ENCODE measurements at regions not wholly inside any gene's neighbourhood (a gene's known extent, or its start where the extent isn't known, plus 50 kb on each side); places are given as distances from the start of the nearest gene placed in this dataset.
"Not testable (repeated sequence)": the region's sequence is repeated elsewhere in the genome, so short reads cannot be mapped to it uniquely, and the experiment has no call there.

DNA sequence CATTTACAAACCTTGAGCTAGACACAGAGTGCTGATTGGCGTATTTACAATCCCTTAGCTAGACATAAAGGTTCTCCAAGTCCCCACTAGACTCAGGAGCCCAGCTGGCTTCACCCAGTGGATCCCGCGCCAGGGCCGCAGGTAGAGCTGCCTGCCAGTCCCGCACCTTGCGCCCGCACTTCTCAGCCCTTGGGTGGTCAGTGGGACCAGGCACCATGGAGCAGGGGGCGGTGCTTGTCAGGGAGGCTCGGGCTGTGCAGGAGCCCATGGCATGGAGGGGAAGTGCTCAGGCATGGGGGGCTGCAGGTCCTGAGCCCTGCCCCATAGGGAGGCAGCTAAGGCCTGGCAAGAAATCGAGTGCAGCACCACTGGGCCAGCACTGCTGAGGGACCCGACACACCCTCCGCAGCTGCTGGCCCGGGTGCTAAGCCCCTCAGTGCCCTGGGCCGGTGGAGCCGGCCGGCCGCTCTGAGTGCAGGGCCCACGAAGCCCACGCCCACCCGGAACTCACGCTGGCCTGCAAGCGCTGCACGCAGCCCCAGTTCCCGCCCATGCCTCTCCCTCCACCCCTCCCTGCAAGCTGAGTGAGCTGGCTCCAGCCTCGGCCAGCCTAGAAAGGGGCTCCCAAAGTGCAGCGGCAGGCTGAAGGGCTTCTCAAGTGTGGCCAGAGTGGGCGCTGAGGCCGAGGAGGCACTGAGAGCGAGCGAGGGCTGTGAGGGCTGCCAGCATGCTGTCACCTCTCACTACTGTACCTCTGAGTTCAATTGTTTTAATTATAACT lies 1213.9 kb downstream of the OTOL1 start:
- H3K27ac ChIP-seq (ENCODE audit: low read depth in 2 of 2, low read length in 2 of 2) = no peak overlapping the region
- H3K9ac ChIP-seq (ENCODE audit: low read depth in 1 of 2, low read length in 2 of 2) = no peak overlapping the region
- H3K36me3 ChIP-seq (ENCODE audit: control insufficient read depth in 2 of 2, insufficient read depth in 2 of 2, low read length in 2 of 2) = no peaks in the 10 kb centered on the region
- H3K4me1 ChIP-seq (ENCODE audit: control insufficient read depth in 2 of 2, insufficient read depth in 2 of 2, low read length in 2 of 2) = no peaks in the 10 kb centered on the region
- no peaks in the 10 kb centered on the region for H3K9me3 ChIP-seq (ENCODE audit: control insufficient read depth in 2 of 2, low read length in 2 of 2)
- no peaks in the 10 kb centered on the region for H3K27me3 ChIP-seq (ENCODE audit: control insufficient read depth in 2 of 2, insufficient read depth in 2 of 2, low read length in 2 of 2)
- H3K4me3 ChIP-seq (ENCODE audit: low read length in 2 of 2) = no peak overlapping the region

DNA sequence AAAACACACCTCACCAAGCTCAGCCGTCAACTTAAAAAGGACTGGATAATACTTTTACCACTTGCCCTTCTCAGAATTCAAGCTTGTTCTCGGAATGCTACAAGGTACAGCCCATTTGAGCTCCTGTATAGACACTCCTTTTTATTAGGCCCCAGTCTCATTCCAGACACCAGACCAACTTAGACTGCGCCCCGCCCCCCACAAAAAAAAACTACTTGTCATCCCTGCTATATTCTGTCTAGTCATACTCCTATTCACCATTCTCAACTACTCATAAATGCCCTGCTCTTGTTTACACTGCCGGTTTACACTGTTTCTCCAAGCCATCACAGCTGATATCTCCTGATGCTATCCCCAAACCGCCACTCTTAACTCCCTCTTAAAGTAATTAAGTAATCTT lies 1220.5 kb downstream of the OTOL1 start:
- not testable (repeated sequence) for H3K4me1 ChIP-seq (ENCODE audit: control insufficient read depth in 2 of 2, insufficient read depth in 2 of 2, low read length in 2 of 2); H3K9ac ChIP-seq (ENCODE audit: low read depth in 1 of 2, low read length in 2 of 2); H3K27me3 ChIP-seq (ENCODE audit: control insufficient read depth in 2 of 2, insufficient read depth in 2 of 2, low read length in 2 of 2); H3K4me3 ChIP-seq (ENCODE audit: low read length in 2 of 2); H3K36me3 ChIP-seq (ENCODE audit: control insufficient read depth in 2 of 2, insufficient read depth in 2 of 2, low read length in 2 of 2); H3K27ac ChIP-seq (ENCODE audit: low read depth in 2 of 2, low read length in 2 of 2); H3K9me3 ChIP-seq (ENCODE audit: control insufficient read depth in 2 of 2, low read length in 2 of 2)

DNA sequence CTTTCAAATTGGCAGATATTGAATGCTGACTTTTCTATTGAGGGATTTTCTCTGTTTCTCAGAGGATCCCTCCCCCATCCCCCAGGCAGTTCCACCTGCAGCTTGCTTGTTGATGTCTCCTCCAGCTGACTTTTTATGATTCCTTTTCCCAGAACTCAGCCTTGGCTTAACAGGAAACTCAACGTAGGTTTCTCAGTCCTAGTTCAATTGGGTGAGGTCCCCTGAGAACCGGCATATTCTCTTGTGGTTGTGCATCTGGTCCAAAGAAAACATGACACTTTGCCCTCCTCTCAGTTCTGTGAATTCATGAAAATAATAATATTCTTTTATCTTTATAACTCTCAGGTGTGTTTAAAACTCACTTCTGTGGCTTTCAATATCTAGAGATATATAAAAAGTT lies 1222.1 kb downstream of the OTOL1 start:
- Histone ChIP-seq H3K4me3 (ENCODE audit: low read length in 2 of 2) (no peak overlapping the region), H3K9me3 (ENCODE audit: control insufficient read depth in 2 of 2, low read length in 2 of 2) (no peaks in the 10 kb centered on the region), H3K9ac (ENCODE audit: low read depth in 1 of 2, low read length in 2 of 2) (no peak overlapping the region), H3K4me1 (ENCODE audit: control insufficient read depth in 2 of 2, insufficient read depth in 2 of 2, low read length in 2 of 2) (no peaks in the 10 kb centered on the region), H3K27ac (ENCODE audit: low read depth in 2 of 2, low read length in 2 of 2) (no peak overlapping the region), H3K27me3 (ENCODE audit: control insufficient read depth in 2 of 2, insufficient read depth in 2 of 2, low read length in 2 of 2) (no peaks in the 10 kb centered on the region), H3K36me3 (ENCODE audit: control insufficient read depth in 2 of 2, insufficient read depth in 2 of 2, low read length in 2 of 2) (no peaks in the 10 kb centered on the region)

DNA sequence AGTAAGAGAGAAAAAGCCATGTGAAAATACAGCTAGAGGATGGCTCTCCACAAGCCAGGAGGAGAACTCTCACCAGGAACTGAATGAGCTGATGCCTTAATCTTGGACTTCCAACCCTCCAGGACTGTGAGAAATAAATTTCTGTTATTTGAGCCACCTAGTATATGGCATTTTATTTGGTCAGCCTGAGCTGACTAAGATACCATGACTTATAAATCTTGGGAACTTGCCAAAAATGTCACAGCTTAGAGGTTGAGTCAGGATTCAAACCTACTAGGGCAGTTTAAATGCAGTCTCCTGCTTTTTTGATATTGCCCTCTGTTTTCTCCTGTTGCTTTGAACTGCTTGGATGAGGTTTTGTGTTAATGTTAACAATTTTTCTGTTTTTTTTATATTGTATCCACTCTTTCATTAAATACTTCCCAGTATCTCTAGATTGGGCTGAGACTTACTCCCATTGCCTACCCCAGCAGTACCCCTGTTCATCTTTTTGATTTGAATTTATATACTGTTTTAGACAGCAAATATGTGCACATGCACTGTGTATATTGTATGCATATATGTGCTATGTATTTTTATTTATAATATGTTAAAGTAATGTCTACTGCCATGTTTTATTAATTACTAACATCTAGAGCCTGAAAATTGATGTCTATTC lies 1223.2 kb downstream of the OTOL1 start:
- no peak overlapping the region for H3K4me3 ChIP-seq (ENCODE audit: low read length in 2 of 2)
- no peaks in the 10 kb centered on the region for H3K36me3 ChIP-seq (ENCODE audit: control insufficient read depth in 2 of 2, insufficient read depth in 2 of 2, low read length in 2 of 2)
- H3K4me1 ChIP-seq (ENCODE audit: control insufficient read depth in 2 of 2, insufficient read depth in 2 of 2, low read length in 2 of 2) = no peaks in the 10 kb centered on the region
- no peak overlapping the region for H3K27ac ChIP-seq (ENCODE audit: low read depth in 2 of 2, low read length in 2 of 2)
- H3K9ac ChIP-seq (ENCODE audit: low read depth in 1 of 2, low read length in 2 of 2) = no peak overlapping the region
- no peaks in the 10 kb centered on the region for H3K27me3 ChIP-seq (ENCODE audit: control insufficient read depth in 2 of 2, insufficient read depth in 2 of 2, low read length in 2 of 2)
- H3K9me3 ChIP-seq (ENCODE audit: control insufficient read depth in 2 of 2, low read length in 2 of 2) = no peaks in the 10 kb centered on the region

- H3K9me3 ChIP-seq (ENCODE audit: control insufficient read depth in 2 of 2, low read length in 2 of 2) = no peaks in the 10 kb centered on the region
- H3K9ac ChIP-seq (ENCODE audit: low read depth in 1 of 2, low read length in 2 of 2) = no peak overlapping the region
- no peaks in the 10 kb centered on the region for H3K27me3 ChIP-seq (ENCODE audit: control insufficient read depth in 2 of 2, insufficient read depth in 2 of 2, low read length in 2 of 2)
- no peaks in the 10 kb centered on the region for H3K4me1 ChIP-seq (ENCODE audit: control insufficient read depth in 2 of 2, insufficient read depth in 2 of 2, low read length in 2 of 2)
- no peak overlapping the region for H3K4me3 ChIP-seq (ENCODE audit: low read length in 2 of 2)
- no peak overlapping the region for H3K27ac ChIP-seq (ENCODE audit: low read depth in 2 of 2, low read length in 2 of 2)
- no peaks in the 10 kb centered on the region for H3K36me3 ChIP-seq (ENCODE audit: control insufficient read depth in 2 of 2, insufficient read depth in 2 of 2, low read length in 2 of 2)
These were observed 1225.1 kb downstream of the OTOL1 start for GRCh38 chr3:162721736-162722135.

DNA sequence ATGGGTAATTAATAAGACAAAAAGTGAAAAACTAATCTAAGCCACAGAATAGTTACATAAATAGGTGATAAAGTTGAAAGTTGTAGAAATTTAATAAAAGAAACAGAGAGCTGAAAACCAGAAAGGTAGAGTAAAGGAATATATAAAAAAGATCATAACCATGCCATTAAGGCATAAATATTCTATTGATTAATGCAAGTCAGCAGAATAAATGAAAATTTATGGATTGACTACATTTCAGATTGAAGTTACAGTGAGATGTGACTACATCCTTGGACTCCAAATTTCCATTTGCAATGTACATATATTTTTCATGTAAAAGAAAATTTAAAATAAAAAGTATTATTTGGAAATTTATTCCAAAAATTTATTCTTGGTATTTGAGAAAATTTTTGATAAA lies 1225.7 kb downstream of the OTOL1 start:
- Histone ChIP-seq H3K4me3 (ENCODE audit: low read length in 2 of 2) (no peak overlapping the region), H3K4me1 (ENCODE audit: control insufficient read depth in 2 of 2, insufficient read depth in 2 of 2, low read length in 2 of 2) (no peaks in the 10 kb centered on the region), H3K9me3 (ENCODE audit: control insufficient read depth in 2 of 2, low read length in 2 of 2) (no peaks in the 10 kb centered on the region), H3K27me3 (ENCODE audit: control insufficient read depth in 2 of 2, insufficient read depth in 2 of 2, low read length in 2 of 2) (no peaks in the 10 kb centered on the region), H3K36me3 (ENCODE audit: control insufficient read depth in 2 of 2, insufficient read depth in 2 of 2, low read length in 2 of 2) (no peaks in the 10 kb centered on the region), H3K27ac (ENCODE audit: low read depth in 2 of 2, low read length in 2 of 2) (no peak overlapping the region), H3K9ac (ENCODE audit: low read depth in 1 of 2, low read length in 2 of 2) (no peak overlapping the region)

DNA sequence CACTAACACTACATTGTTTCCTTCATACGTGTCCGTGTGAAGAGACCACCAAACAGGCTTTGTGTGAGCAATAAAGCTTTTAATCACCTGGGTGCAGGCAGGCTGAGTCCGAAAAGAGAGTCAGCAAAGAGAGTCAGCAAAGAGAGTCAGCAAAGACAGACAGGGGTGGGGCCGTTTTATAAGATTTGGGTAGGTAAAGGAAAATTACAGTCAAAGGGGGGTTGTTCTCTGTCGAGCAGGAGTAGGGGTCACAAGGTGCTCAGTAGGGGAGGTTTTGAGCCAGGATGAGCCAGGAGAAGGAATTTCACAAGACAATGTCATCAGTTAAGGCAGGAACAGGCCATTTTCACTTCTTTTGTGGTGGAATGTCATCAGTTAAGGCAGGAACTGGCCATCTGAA lies 1226.2 kb downstream of the OTOL1 start:
- H3K36me3 ChIP-seq (ENCODE audit: control insufficient read depth in 2 of 2, insufficient read depth in 2 of 2, low read length in 2 of 2); H3K9me3 ChIP-seq (ENCODE audit: control insufficient read depth in 2 of 2, low read length in 2 of 2); H3K4me1 ChIP-seq (ENCODE audit: control insufficient read depth in 2 of 2, insufficient read depth in 2 of 2, low read length in 2 of 2); H3K9ac ChIP-seq (ENCODE audit: low read depth in 1 of 2, low read length in 2 of 2); H3K27ac ChIP-seq (ENCODE audit: low read depth in 2 of 2, low read length in 2 of 2); H3K27me3 ChIP-seq (ENCODE audit: control insufficient read depth in 2 of 2, insufficient read depth in 2 of 2, low read length in 2 of 2); H3K4me3 ChIP-seq (ENCODE audit: low read length in 2 of 2): not testable (repeated sequence)

- Histone ChIP-seq H3K9me3 (ENCODE audit: control insufficient read depth in 2 of 2, low read length in 2 of 2) (no peaks in the 10 kb centered on the region), H3K27ac (ENCODE audit: low read depth in 2 of 2, low read length in 2 of 2) (no peak overlapping the region), H3K4me3 (ENCODE audit: low read length in 2 of 2) (no peak overlapping the region), H3K27me3 (ENCODE audit: control insufficient read depth in 2 of 2, insufficient read depth in 2 of 2, low read length in 2 of 2) (no peaks in the 10 kb centered on the region), H3K9ac (ENCODE audit: low read depth in 1 of 2, low read length in 2 of 2) (no peak overlapping the region), H3K36me3 (ENCODE audit: control insufficient read depth in 2 of 2, insufficient read depth in 2 of 2, low read length in 2 of 2) (no peaks in the 10 kb centered on the region), H3K4me1 (ENCODE audit: control insufficient read depth in 2 of 2, insufficient read depth in 2 of 2, low read length in 2 of 2) (no peaks in the 10 kb centered on the region)
These were observed 1233.1 kb downstream of the OTOL1 start for GRCh38 chr3:162729686-162730085.

GRCh38 chr3:162731961-162732360 lies 1235.4 kb downstream of the OTOL1 start:
- not testable (repeated sequence) for H3K9ac ChIP-seq (ENCODE audit: low read depth in 1 of 2, low read length in 2 of 2); H3K9me3 ChIP-seq (ENCODE audit: control insufficient read depth in 2 of 2, low read length in 2 of 2); H3K4me3 ChIP-seq (ENCODE audit: low read length in 2 of 2); H3K36me3 ChIP-seq (ENCODE audit: control insufficient read depth in 2 of 2, insufficient read depth in 2 of 2, low read length in 2 of 2); H3K27me3 ChIP-seq (ENCODE audit: control insufficient read depth in 2 of 2, insufficient read depth in 2 of 2, low read length in 2 of 2); H3K4me1 ChIP-seq (ENCODE audit: control insufficient read depth in 2 of 2, insufficient read depth in 2 of 2, low read length in 2 of 2); H3K27ac ChIP-seq (ENCODE audit: low read depth in 2 of 2, low read length in 2 of 2)

DNA sequence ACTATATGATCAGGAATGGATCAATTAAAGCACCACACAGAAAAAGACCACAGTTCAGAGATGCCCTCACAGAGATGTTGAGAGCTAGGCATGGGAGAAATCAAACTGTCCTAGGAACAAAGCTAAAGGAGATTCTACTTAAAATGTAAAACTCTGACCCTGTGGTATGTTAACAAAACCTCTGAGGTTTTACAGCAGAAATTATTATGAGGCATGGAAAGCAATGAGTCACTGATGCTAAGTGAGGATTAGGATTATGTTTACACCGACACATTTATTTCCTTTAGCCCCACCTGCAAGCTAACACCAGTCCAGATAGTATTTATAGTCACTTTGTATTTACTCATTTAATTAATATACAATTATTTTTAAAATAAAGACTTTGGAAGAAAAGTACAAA lies 1242.2 kb downstream of the OTOL1 start:
- H3K27ac ChIP-seq (ENCODE audit: low read depth in 2 of 2, low read length in 2 of 2) = no peak overlapping the region
- H3K9ac ChIP-seq (ENCODE audit: low read depth in 1 of 2, low read length in 2 of 2) = no peak overlapping the region
- H3K9me3 ChIP-seq (ENCODE audit: control insufficient read depth in 2 of 2, low read length in 2 of 2) = no peaks in the 10 kb centered on the region
- H3K36me3 ChIP-seq (ENCODE audit: control insufficient read depth in 2 of 2, insufficient read depth in 2 of 2, low read length in 2 of 2) = no peaks in the 10 kb centered on the region
- no peaks in the 10 kb centered on the region for H3K27me3 ChIP-seq (ENCODE audit: control insufficient read depth in 2 of 2, insufficient read depth in 2 of 2, low read length in 2 of 2)
- no peaks in the 10 kb centered on the region for H3K4me1 ChIP-seq (ENCODE audit: control insufficient read depth in 2 of 2, insufficient read depth in 2 of 2, low read length in 2 of 2)
- H3K4me3 ChIP-seq (ENCODE audit: low read length in 2 of 2) = no peak overlapping the region
